ENCODE measurements at regions not wholly inside any gene's neighbourhood (a gene's known extent, or its start where the extent isn't known, plus 50 kb on each side); places are given as distances from the start of the nearest gene placed in this dataset.

GRCh38 chr13:58587183-58587582 is 955.6 kb downstream of the PCDH17 start:
- Histone ChIP-seq H3K36me3 (ENCODE audit: insufficient read depth, low read length) (no peaks in the 10 kb centered on the region), H3K9ac (ENCODE audit: low read depth, low read length) (no peak overlapping the region), H3K9me3 (replicated peaks; ENCODE audit: low read length) (peaks cover 3% of the 10 kb centered on the region), H3K4me1 (ENCODE audit: control insufficient read depth, insufficient read depth, low read length) (no peaks in the 10 kb centered on the region), H3K4me3 (ENCODE audit: low read length) (no peak overlapping the region), H3K27me3 (ENCODE audit: control insufficient read depth, insufficient read depth, low read length) (no peaks in the 10 kb centered on the region), H3K4me2 (ENCODE audit: low read length) (no peak overlapping the region)

- peaks cover 3% of the 10 kb centered on the region for H3K9me3 ChIP-seq (replicated peaks; ENCODE audit: low read length)
- H3K4me3 ChIP-seq (ENCODE audit: low read length): no peak overlapping the region
- no peaks in the 10 kb centered on the region for H3K36me3 ChIP-seq (ENCODE audit: insufficient read depth, low read length)
- no peak overlapping the region for H3K4me2 ChIP-seq (ENCODE audit: low read length)
- H3K27me3 ChIP-seq (ENCODE audit: control insufficient read depth, insufficient read depth, low read length): no peaks in the 10 kb centered on the region
- H3K9ac ChIP-seq (ENCODE audit: low read depth, low read length): no peak overlapping the region
- H3K4me1 ChIP-seq (ENCODE audit: control insufficient read depth, insufficient read depth, low read length): no peaks in the 10 kb centered on the region
These were observed 960.5 kb downstream of the PCDH17 start for GRCh38 chr13:58592052-58592451.

GRCh38 chr13:58592786-58593185 is 961.2 kb downstream of the PCDH17 start:
- Histone ChIP-seq H3K36me3 (ENCODE audit: insufficient read depth, low read length) (no peaks in the 10 kb centered on the region), H3K4me3 (ENCODE audit: low read length) (no peak overlapping the region), H3K4me2 (ENCODE audit: low read length) (no peak overlapping the region), H3K9me3 (replicated peaks; ENCODE audit: low read length) (peaks cover 3% of the 10 kb centered on the region), H3K9ac (ENCODE audit: low read depth, low read length) (no peak overlapping the region), H3K4me1 (ENCODE audit: control insufficient read depth, insufficient read depth, low read length) (no peaks in the 10 kb centered on the region), H3K27me3 (ENCODE audit: control insufficient read depth, insufficient read depth, low read length) (no peaks in the 10 kb centered on the region)

- Histone ChIP-seq H3K9me3 (replicated peaks; ENCODE audit: low read length) (peaks cover 7% of the 10 kb centered on the region), H3K9ac (ENCODE audit: low read depth, low read length) (no peak overlapping the region), H3K27me3 (ENCODE audit: control insufficient read depth, insufficient read depth, low read length) (no peaks in the 10 kb centered on the region), H3K4me2 (ENCODE audit: low read length) (no peak overlapping the region), H3K36me3 (ENCODE audit: insufficient read depth, low read length) (no peaks in the 10 kb centered on the region), H3K4me1 (ENCODE audit: control insufficient read depth, insufficient read depth, low read length) (no peaks in the 10 kb centered on the region), H3K4me3 (ENCODE audit: low read length) (no peak overlapping the region)
These were observed 963.4 kb downstream of the PCDH17 start for GRCh38 chr13:58594747-58595600.

- H3K9ac ChIP-seq (ENCODE audit: low read depth, low read length): no peak overlapping the region
- H3K4me1 ChIP-seq (ENCODE audit: control insufficient read depth, insufficient read depth, low read length): no peaks in the 10 kb centered on the region
- H3K9me3 ChIP-seq (replicated peaks; ENCODE audit: low read length): peaks cover 4% of the 10 kb centered on the region
- H3K27me3 ChIP-seq (ENCODE audit: control insufficient read depth, insufficient read depth, low read length): no peaks in the 10 kb centered on the region
- H3K4me2 ChIP-seq (ENCODE audit: low read length): no peak overlapping the region
- H3K4me3 ChIP-seq (ENCODE audit: low read length): no peak overlapping the region
- no peaks in the 10 kb centered on the region for H3K36me3 ChIP-seq (ENCODE audit: insufficient read depth, low read length)
These were observed 966.0 kb downstream of the PCDH17 start for GRCh38 chr13:58597552-58597951.

GRCh38 chr13:58598241-58598640 is 966.7 kb downstream of the PCDH17 start:
- H3K36me3 ChIP-seq (ENCODE audit: insufficient read depth, low read length): no peaks in the 10 kb centered on the region
- H3K4me2 ChIP-seq (ENCODE audit: low read length): no peak overlapping the region
- no peaks in the 10 kb centered on the region for H3K27me3 ChIP-seq (ENCODE audit: control insufficient read depth, insufficient read depth, low read length)
- H3K4me1 ChIP-seq (ENCODE audit: control insufficient read depth, insufficient read depth, low read length): no peaks in the 10 kb centered on the region
- H3K9ac ChIP-seq (ENCODE audit: low read depth, low read length): no peak overlapping the region
- no peak overlapping the region for H3K4me3 ChIP-seq (ENCODE audit: low read length)
- H3K9me3 ChIP-seq (replicated peaks; ENCODE audit: low read length): peaks cover 4% of the 10 kb centered on the region

GRCh38 chr13:58611117-58611516 is 979.6 kb downstream of the PCDH17 start:
- no peaks in the 10 kb centered on the region for H3K9me3 ChIP-seq (replicated peaks; ENCODE audit: low read length)
- H3K4me2 ChIP-seq (ENCODE audit: low read length): no peak overlapping the region
- H3K36me3 ChIP-seq (ENCODE audit: insufficient read depth, low read length): no peaks in the 10 kb centered on the region
- H3K9ac ChIP-seq (ENCODE audit: low read depth, low read length): no peak overlapping the region
- H3K4me1 ChIP-seq (ENCODE audit: control insufficient read depth, insufficient read depth, low read length): no peaks in the 10 kb centered on the region
- no peaks in the 10 kb centered on the region for H3K27me3 ChIP-seq (ENCODE audit: control insufficient read depth, insufficient read depth, low read length)
- no peak overlapping the region for H3K4me3 ChIP-seq (ENCODE audit: low read length)

- no peaks in the 10 kb centered on the region for H3K36me3 ChIP-seq (ENCODE audit: insufficient read depth, low read length)
- no peak overlapping the region for H3K4me2 ChIP-seq (ENCODE audit: low read length)
- no peak overlapping the region for H3K4me3 ChIP-seq (ENCODE audit: low read length)
- H3K27me3 ChIP-seq (ENCODE audit: control insufficient read depth, insufficient read depth, low read length): no peaks in the 10 kb centered on the region
- no peaks in the 10 kb centered on the region for H3K4me1 ChIP-seq (ENCODE audit: control insufficient read depth, insufficient read depth, low read length)
- no peak overlapping the region for H3K9ac ChIP-seq (ENCODE audit: low read depth, low read length)
- peaks cover 3% of the 10 kb centered on the region for H3K9me3 ChIP-seq (replicated peaks; ENCODE audit: low read length)
These were observed 986.5 kb downstream of the PCDH17 start for GRCh38 chr13:58617880-58618665.

- Histone ChIP-seq H3K4me1 (ENCODE audit: control insufficient read depth, insufficient read depth, low read length) (no peaks in the 10 kb centered on the region), H3K9ac (ENCODE audit: low read depth, low read length) (no peak overlapping the region), H3K27me3 (ENCODE audit: control insufficient read depth, insufficient read depth, low read length) (no peaks in the 10 kb centered on the region), H3K4me3 (ENCODE audit: low read length) (no peak overlapping the region), H3K4me2 (ENCODE audit: low read length) (no peak overlapping the region), H3K9me3 (replicated peaks; ENCODE audit: low read length) (peaks cover 3% of the 10 kb centered on the region), H3K36me3 (ENCODE audit: insufficient read depth, low read length) (no peaks in the 10 kb centered on the region)
These were observed 988.0 kb downstream of the PCDH17 start for GRCh38 chr13:58619396-58620113.

GRCh38 chr13:58620176-58620575 is 988.6 kb downstream of the PCDH17 start:
- Histone ChIP-seq H3K4me3 (ENCODE audit: low read length) (no peak overlapping the region), H3K36me3 (ENCODE audit: insufficient read depth, low read length) (no peaks in the 10 kb centered on the region), H3K9ac (ENCODE audit: low read depth, low read length) (no peak overlapping the region), H3K9me3 (replicated peaks; ENCODE audit: low read length) (peaks cover 8% of the 10 kb centered on the region), H3K4me2 (ENCODE audit: low read length) (no peak overlapping the region), H3K27me3 (ENCODE audit: control insufficient read depth, insufficient read depth, low read length) (no peaks in the 10 kb centered on the region), H3K4me1 (ENCODE audit: control insufficient read depth, insufficient read depth, low read length) (no peaks in the 10 kb centered on the region)

GRCh38 chr13:58625703-58626389 is 994.3 kb downstream of the PCDH17 start:
- no peaks in the 10 kb centered on the region for H3K4me1 ChIP-seq (ENCODE audit: control insufficient read depth, insufficient read depth, low read length)
- no peak overlapping the region for H3K4me2 ChIP-seq (ENCODE audit: low read length)
- no peak overlapping the region for H3K4me3 ChIP-seq (ENCODE audit: low read length)
- H3K9ac ChIP-seq (ENCODE audit: low read depth, low read length): no peak overlapping the region
- H3K36me3 ChIP-seq (ENCODE audit: insufficient read depth, low read length): no peaks in the 10 kb centered on the region
- H3K27me3 ChIP-seq (ENCODE audit: control insufficient read depth, insufficient read depth, low read length): no peaks in the 10 kb centered on the region
- peaks cover 6% of the 10 kb centered on the region for H3K9me3 ChIP-seq (replicated peaks; ENCODE audit: low read length)
